Astrocyte (in vitro differentiated cells and primary cell): ENCODE measurements at regions not wholly inside any gene's neighbourhood (a gene's known extent, or its start where the extent isn't known, plus 50 kb on each side); places are given as distances from the start of the nearest gene placed in this dataset.

Experiments used
- DNase-seq: peaks from one replicate; pipeline ENCODE4 v3.0.0-alpha.2; 2010; ENCODE audit warnings: low read depth
- FAIRE-seq: peaks from 2 replicates; lab custom pipeline; 2011; peaks lifted over from hg19 to GRCh38; lab: Jason Lieb, UNC
- H2AFZ ChIP-seq: 2 replicates; pipeline ENCODE4 v1.6.0; 2012; ENCODE audit warnings: low read depth, low read length, inconsistent platforms
- H3K27ac ChIP-seq: 2 replicates; pipeline ENCODE4 v1.5.1; 2011; ENCODE audit warnings: low read depth, low read length, inconsistent platforms
- H3K27me3 ChIP-seq: 2 replicates; pipeline ENCODE4 v1.6.0; 2011; ENCODE audit warnings: low read length, inconsistent platforms; ENCODE audit not compliant: insufficient read depth
- H3K36me3 ChIP-seq: 2 replicates; pipeline ENCODE4 v1.5.1; 2011; ENCODE audit warnings: low read length, inconsistent platforms; ENCODE audit not compliant: insufficient read depth
- H3K4me1 ChIP-seq: 2 replicates; pipeline ENCODE4 v1.5.1; 2011; ENCODE audit warnings: low read length, inconsistent platforms; ENCODE audit not compliant: insufficient read depth
- H3K4me2 ChIP-seq: 2 replicates; pipeline ENCODE4 v1.6.0; 2012; ENCODE audit warnings: low read length, inconsistent platforms
- H3K4me3 ChIP-seq: 2 replicates; pipeline ENCODE4 v1.5.1; 2011; ENCODE audit warnings: low read depth, mild to moderate bottlenecking, low read length, inconsistent platforms; ENCODE audit not compliant: insufficient read depth
- H3K79me2 ChIP-seq: 2 replicates; pipeline ENCODE4 v1.6.0; 2012; ENCODE audit warnings: mild to moderate bottlenecking, low read length, inconsistent platforms; ENCODE audit not compliant: insufficient read depth
- H3K9ac ChIP-seq: 2 replicates; pipeline ENCODE4 v1.6.0; 2012; ENCODE audit warnings: mild to moderate bottlenecking, low read length, inconsistent platforms
- H3K9me3 ChIP-seq: 2 replicates; pipeline ENCODE4 v1.5.1; 2012; ENCODE audit warnings: low read depth, mild to moderate bottlenecking, low read length, inconsistent platforms; ENCODE audit not compliant: insufficient read depth
- H4K20me1 ChIP-seq: 2 replicates; pipeline ENCODE4 v1.6.0; 2012; ENCODE audit warnings: low read length, inconsistent platforms; ENCODE audit not compliant: insufficient read depth
- H3K27ac Mint-ChIP-seq: one replicate; pipeline ENCODE4 v1.8.0; 2021; ENCODE audit warnings: mild to moderate bottlenecking, mixed read lengths; ENCODE audit not compliant: unreplicated experiment
- H3K27me3 Mint-ChIP-seq: one replicate; pipeline ENCODE4 v1.8.0; 2021; ENCODE audit warnings: low read depth, mixed read lengths; ENCODE audit not compliant: unreplicated experiment
- H3K36me3 Mint-ChIP-seq: one replicate; pipeline ENCODE4 v1.8.0; 2021; ENCODE audit warnings: low read depth, mixed read lengths; ENCODE audit not compliant: unreplicated experiment
- H3K4me1 Mint-ChIP-seq: one replicate; pipeline ENCODE4 v1.8.0; 2021; ENCODE audit warnings: low read depth, mixed read lengths; ENCODE audit not compliant: unreplicated experiment
- H3K4me3 Mint-ChIP-seq: one replicate; pipeline ENCODE4 v1.8.0; 2021; ENCODE audit warnings: mild to moderate bottlenecking, moderate library complexity, mixed read lengths; ENCODE audit not compliant: unreplicated experiment
- H3K9me3 Mint-ChIP-seq: one replicate; pipeline ENCODE4 v1.8.0; 2021; ENCODE audit warnings: mild to moderate bottlenecking, mixed read lengths; ENCODE audit not compliant: unreplicated experiment
- CTCF ChIP-seq: IDR thresholded peaks from 2 replicates; pipeline ENCODE4 v1.5.1; 2011; ENCODE audit warnings: low read depth, mild to moderate bottlenecking, inconsistent platforms, low read length, moderate library complexity; ENCODE audit not compliant: insufficient read depth
- EZH2 ChIP-seq: IDR thresholded peaks from 2 replicates; pipeline ENCODE4 v1.6.1; 2012; ENCODE audit warnings: mild to moderate bottlenecking, low read length, inconsistent platforms; ENCODE audit not compliant: insufficient read depth

- FAIRE-seq (no peak), DNase-seq (no peak)
- TF ChIP-seq CTCF, result no peak
- TF ChIP-seq EZH2, result no peak
- Mint-ChIP-seq H3K36me3 (no peaks in the 10 kb centered on the region), H3K4me3 (no peak overlapping the region), H3K4me1 (peaks cover 4% of the 10 kb centered on the region), H3K9me3 (no peaks in the 10 kb centered on the region), H3K27ac (peak overlapping the region; percentile 72), H3K27me3 (peaks cover 9% of the 10 kb centered on the region)
- Histone ChIP-seq H3K27me3 (no peaks in the 10 kb centered on the region), H3K9me3 (peaks cover 6% of the 10 kb centered on the region), H3K4me3 (no peak overlapping the region), H3K79me2 (no peaks in the 10 kb centered on the region), H3K9ac (no peak overlapping the region), H4K20me1 (no peaks in the 10 kb centered on the region), H3K27ac (no peak overlapping the region), H3K36me3 (no peaks in the 10 kb centered on the region), H2AFZ (no peak overlapping the region), H3K4me2 (no peak overlapping the region), H3K4me1 (no peaks in the 10 kb centered on the region)
Observed at GRCh38 chr22:48561676-48562075, 1266.0 kb downstream of the BRD1 start.

GRCh38 chr22:48560836-48561235 lies 1266.8 kb downstream of the BRD1 start:
- Histone ChIP-seq H3K27ac (no peak overlapping the region), H2AFZ (no peak overlapping the region), H3K4me1 (no peaks in the 10 kb centered on the region), H3K9me3 (peaks cover 2% of the 10 kb centered on the region), H3K36me3 (no peaks in the 10 kb centered on the region), H3K9ac (no peak overlapping the region), H4K20me1 (no peaks in the 10 kb centered on the region), H3K79me2 (no peaks in the 10 kb centered on the region), H3K27me3 (no peaks in the 10 kb centered on the region), H3K4me3 (no peak overlapping the region), H3K4me2 (no peak overlapping the region)
- Mint-ChIP-seq H3K4me1 (peaks cover 4% of the 10 kb centered on the region), H3K9me3 (no peaks in the 10 kb centered on the region), H3K36me3 (no peaks in the 10 kb centered on the region), H3K4me3 (no peak overlapping the region), H3K27ac (no peak overlapping the region), H3K27me3 (peaks cover 9% of the 10 kb centered on the region)
- TF ChIP-seq EZH2 (no peak), CTCF (no peak)
- FAIRE-seq (no peak), DNase-seq (no peak)

- Histone ChIP-seq H3K4me1 (no peaks in the 10 kb centered on the region), H3K79me2 (no peaks in the 10 kb centered on the region), H3K36me3 (no peaks in the 10 kb centered on the region), H2AFZ (no peak overlapping the region), H4K20me1 (no peaks in the 10 kb centered on the region), H3K27ac (no peak overlapping the region), H3K27me3 (no peaks in the 10 kb centered on the region), H3K9ac (no peak overlapping the region), H3K4me3 (no peak overlapping the region), H3K9me3 (no peaks in the 10 kb centered on the region), H3K4me2 (no peak overlapping the region)
- Mint-ChIP-seq H3K27ac (no peak overlapping the region), H3K9me3 (no peaks in the 10 kb centered on the region), H3K4me3 (no peak overlapping the region), H3K27me3 (peaks cover 11% of the 10 kb centered on the region), H3K4me1 (peaks cover 4% of the 10 kb centered on the region), H3K36me3 (no peaks in the 10 kb centered on the region)
- DNase-seq (no peak), FAIRE-seq (no peak)
- TF ChIP-seq EZH2 (no peak), CTCF (no peak)
Observed at GRCh38 chr22:48560389-48560751, 1267.3 kb downstream of the BRD1 start.
